ENCODE measurements at regions not wholly inside any gene's neighbourhood (a gene's known extent, or its start where the extent isn't known, plus 50 kb on each side); places are given as distances from the start of the nearest gene placed in this dataset.

DNA sequence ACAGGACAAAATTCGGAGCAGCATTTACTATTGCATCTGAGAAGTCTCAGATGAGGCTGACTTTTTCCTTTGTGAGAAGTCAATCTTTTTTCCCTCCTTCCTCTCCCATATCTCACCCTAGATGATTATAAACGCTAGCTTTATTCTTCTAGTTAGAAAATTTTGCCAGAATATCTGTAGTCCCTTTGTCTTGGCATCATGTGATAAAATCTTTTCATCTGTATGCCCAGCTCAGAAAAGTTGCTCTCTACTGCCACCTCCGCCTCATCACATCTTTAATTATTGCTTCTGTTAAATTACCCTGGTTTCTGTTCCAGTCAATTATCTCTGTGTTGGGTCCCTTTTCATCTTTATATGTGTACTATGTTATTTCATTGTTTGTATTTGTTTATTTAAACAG is 210.8 kb upstream of the SLC35G4 start:
- H3K9ac ChIP-seq (ENCODE audit: insufficient read depth, low read depth, low read length): no peak overlapping the region
- in situ Hi-C loops (cut with HindIII; ENCODE audit: extremely low pct_ligation_motif_present, low pct_unique_long_range_greater_than_20kb) (no loop called here), intact Hi-C loops (cut with micrococcal nuclease; ENCODE audit: unreplicated experiment) (no loop called here)
- no peaks in the 10 kb centered on the region; a peak in 1 of 5 replicates for H3K27me3 ChIP-seq (ENCODE audit: control insufficient read depth in 1 of 2, insufficient read depth in 2 of 2, low read length in 2 of 2)
- ATAC-seq (no peak), FAIRE-seq (no peak), DNase-seq (ENCODE audit: low spot score) (no peak)
- H3K79me2 ChIP-seq (ENCODE audit: insufficient read depth, low read length): no peaks in the 10 kb centered on the region
- H3K27ac ChIP-seq (ENCODE audit: extremely low read length, insufficient read depth, low read length): no peak overlapping the region
- ChIA-PET POLR2A (no interaction called here), CTCF (ENCODE audit: low intra/inter-chr PET ratio, low total read pairs) (no interaction called here)
- no peak overlapping the region for H3K4me3 ChIP-seq (replicated peaks in 1 of 3; ENCODE audit: insufficient read depth in 1 of 3, low read depth in 2 of 3, low read length in 3 of 3)
- 63% methylated on average over 3 of the region's 3 CpGs for WGBS (ENCODE audit: low lambda C conversion rate)
- H3K9me3 ChIP-seq (ENCODE audit: low read length): no peaks in the 10 kb centered on the region
- no peak overlapping the region for H3K4me2 ChIP-seq (ENCODE audit: low read depth, low read length)
- no peaks in the 10 kb centered on the region for H3K36me3 ChIP-seq (replicated peaks in 1 of 2; ENCODE audit: control insufficient read depth in 1 of 2, insufficient read depth in 2 of 2, low read length in 2 of 2)
- no peaks in the 10 kb centered on the region for H3K4me1 ChIP-seq (ENCODE audit: insufficient read depth, low read length)
- no peak overlapping the region for H2AFZ ChIP-seq (ENCODE audit: low read length)
- no peaks in the 10 kb centered on the region for H4K20me1 ChIP-seq (ENCODE audit: insufficient read depth, low read length)
- BruUV-seq (replicated peaks): no TSS peak
- TF ChIP-seq ZFP36L2 (CRISPR knock-in tag; IDR thresholded peaks at IDR 0.05) (no peak), ZSCAN21 (CRISPR knock-in tag; IDR thresholded peaks at IDR 0.05; ENCODE audit: borderline replicate concordance) (no peak), TP53 (CRISPR knock-in tag; conservative IDR thresholded peaks at IDR 0.05) (no peak), ZBTB21 (CRISPR knock-in tag; IDR thresholded peaks at IDR 0.05) (no peak), FOSL1 (CRISPR knock-in tag; IDR thresholded peaks at IDR 0.05; ENCODE audit: borderline replicate concordance) (no peak), ZC3H13 (CRISPR knock-in tag; IDR thresholded peaks at IDR 0.05) (no peak), ARNT2 (CRISPR knock-in tag; IDR thresholded peaks at IDR 0.05; ENCODE audit: low read depth) (no peak), NFATC3 (CRISPR knock-in tag; IDR thresholded peaks at IDR 0.05) (no peak), ZSCAN25 (CRISPR knock-in tag; IDR thresholded peaks at IDR 0.05) (no peak)
- TF ChIP-seq, protein P1, sequence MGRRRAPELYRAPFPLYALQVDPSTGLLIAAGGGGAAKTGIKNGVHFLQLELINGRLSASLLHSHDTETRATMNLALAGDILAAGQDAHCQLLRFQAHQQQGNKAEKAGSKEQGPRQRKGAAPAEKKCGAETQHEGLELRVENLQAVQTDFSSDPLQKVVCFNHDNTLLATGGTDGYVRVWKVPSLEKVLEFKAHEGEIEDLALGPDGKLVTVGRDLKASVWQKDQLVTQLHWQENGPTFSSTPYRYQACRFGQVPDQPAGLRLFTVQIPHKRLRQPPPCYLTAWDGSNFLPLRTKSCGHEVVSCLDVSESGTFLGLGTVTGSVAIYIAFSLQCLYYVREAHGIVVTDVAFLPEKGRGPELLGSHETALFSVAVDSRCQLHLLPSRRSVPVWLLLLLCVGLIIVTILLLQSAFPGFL (CRISPR knock-in tag; IDR thresholded peaks at IDR 0.05): no peak
- TF ChIP-seq, protein P2, sequence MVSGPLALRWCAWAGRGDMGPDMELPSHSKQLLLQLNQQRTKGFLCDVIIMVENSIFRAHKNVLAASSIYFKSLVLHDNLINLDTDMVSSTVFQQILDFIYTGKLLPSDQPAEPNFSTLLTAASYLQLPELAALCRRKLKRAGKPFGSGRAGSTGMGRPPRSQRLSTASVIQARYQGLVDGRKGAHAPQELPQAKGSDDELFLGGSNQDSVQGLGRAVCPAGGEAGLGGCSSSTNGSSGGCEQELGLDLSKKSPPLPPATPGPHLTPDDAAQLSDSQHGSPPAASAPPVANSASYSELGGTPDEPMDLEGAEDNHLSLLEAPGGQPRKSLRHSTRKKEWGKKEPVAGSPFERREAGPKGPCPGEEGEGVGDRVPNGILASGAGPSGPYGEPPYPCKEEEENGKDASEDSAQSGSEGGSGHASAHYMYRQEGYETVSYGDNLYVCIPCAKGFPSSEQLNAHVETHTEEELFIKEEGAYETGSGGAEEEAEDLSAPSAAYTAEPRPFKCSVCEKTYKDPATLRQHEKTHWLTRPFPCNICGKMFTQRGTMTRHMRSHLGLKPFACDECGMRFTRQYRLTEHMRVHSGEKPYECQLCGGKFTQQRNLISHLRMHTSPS (CRISPR knock-in tag; IDR thresholded peaks at IDR 0.05; ENCODE audit: low read depth): no peak
- TF ChIP-seq, protein P3, sequence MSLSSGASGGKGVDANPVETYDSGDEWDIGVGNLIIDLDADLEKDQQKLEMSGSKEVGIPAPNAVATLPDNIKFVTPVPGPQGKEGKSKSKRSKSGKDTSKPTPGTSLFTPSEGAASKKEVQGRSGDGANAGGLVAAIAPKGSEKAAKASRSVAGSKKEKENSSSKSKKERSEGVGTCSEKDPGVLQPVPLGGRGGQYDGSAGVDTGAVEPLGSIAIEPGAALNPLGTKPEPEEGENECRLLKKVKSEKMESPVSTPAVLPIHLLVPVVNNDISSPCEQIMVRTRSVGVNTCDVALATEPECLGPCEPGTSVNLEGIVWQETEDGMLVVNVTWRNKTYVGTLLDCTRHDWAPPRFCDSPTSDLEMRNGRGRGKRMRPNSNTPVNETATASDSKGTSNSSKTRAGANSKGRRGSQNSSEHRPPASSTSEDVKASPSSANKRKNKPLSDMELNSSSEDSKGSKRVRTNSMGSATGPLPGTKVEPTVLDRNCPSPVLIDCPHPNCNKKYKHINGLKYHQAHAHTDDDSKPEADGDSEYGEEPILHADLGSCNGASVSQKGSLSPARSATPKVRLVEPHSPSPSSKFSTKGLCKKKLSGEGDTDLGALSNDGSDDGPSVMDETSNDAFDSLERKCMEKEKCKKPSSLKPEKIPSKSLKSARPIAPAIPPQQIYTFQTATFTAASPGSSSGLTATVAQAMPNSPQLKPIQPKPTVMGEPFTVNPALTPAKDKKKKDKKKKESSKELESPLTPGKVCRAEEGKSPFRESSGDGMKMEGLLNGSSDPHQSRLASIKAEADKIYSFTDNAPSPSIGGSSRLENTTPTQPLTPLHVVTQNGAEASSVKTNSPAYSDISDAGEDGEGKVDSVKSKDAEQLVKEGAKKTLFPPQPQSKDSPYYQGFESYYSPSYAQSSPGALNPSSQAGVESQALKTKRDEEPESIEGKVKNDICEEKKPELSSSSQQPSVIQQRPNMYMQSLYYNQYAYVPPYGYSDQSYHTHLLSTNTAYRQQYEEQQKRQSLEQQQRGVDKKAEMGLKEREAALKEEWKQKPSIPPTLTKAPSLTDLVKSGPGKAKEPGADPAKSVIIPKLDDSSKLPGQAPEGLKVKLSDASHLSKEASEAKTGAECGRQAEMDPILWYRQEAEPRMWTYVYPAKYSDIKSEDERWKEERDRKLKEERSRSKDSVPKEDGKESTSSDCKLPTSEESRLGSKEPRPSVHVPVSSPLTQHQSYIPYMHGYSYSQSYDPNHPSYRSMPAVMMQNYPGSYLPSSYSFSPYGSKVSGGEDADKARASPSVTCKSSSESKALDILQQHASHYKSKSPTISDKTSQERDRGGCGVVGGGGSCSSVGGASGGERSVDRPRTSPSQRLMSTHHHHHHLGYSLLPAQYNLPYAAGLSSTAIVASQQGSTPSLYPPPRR (CRISPR knock-in tag; IDR thresholded peaks at IDR 0.05; ENCODE audit: borderline replicate concordance): no peak
- TF ChIP-seq, protein P4, sequence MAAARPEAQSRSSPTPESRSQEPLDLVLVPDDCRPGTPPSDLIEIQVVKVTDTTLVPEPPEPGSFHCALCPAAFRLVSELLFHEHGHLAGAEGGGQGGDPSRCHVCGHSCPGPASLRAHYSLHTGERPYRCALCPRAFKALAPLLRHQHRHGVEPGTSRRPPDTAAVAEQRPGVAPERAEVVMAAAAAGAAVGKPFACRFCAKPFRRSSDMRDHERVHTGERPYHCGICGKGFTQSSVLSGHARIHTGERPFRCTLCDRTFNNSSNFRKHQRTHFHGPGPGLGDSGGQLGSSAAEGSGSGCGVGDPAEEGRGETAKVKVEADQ (CRISPR knock-in tag; IDR thresholded peaks at IDR 0.05; ENCODE audit: borderline replicate concordance): no peak
